Mammary epithelial cell (primary cell): ENCODE measurements at regions not wholly inside any gene's neighbourhood (a gene's known extent, or its start where the extent isn't known, plus 50 kb on each side); places are given as distances from the start of the nearest gene placed in this dataset.

ENCODE experiments used
- EZH2 ChIP-seq: IDR thresholded peaks from 2 replicates; pipeline ENCODE4 v1.6.1; 2012; ENCODE audit warnings: low read length, inconsistent platforms, borderline replicate concordance
- TF ChIP-seq, protein P1 (sequence below), 2 donors: IDR thresholded peaks in 1 of 2; conservative IDR thresholded peaks in 1 of 2; 2 replicates each; pipeline ENCODE4 v1.5.1; 2011 to 2012; ENCODE audit warnings: inconsistent platforms in 2 of 2, low read length in 2 of 2, mild to moderate bottlenecking in 2 of 2, control low read depth in 1 of 2, low read depth in 1 of 2; ENCODE audit not compliant: insufficient read depth in 1 of 2; ENCODE audit errors: extremely low read depth in 1 of 2

DNA sequence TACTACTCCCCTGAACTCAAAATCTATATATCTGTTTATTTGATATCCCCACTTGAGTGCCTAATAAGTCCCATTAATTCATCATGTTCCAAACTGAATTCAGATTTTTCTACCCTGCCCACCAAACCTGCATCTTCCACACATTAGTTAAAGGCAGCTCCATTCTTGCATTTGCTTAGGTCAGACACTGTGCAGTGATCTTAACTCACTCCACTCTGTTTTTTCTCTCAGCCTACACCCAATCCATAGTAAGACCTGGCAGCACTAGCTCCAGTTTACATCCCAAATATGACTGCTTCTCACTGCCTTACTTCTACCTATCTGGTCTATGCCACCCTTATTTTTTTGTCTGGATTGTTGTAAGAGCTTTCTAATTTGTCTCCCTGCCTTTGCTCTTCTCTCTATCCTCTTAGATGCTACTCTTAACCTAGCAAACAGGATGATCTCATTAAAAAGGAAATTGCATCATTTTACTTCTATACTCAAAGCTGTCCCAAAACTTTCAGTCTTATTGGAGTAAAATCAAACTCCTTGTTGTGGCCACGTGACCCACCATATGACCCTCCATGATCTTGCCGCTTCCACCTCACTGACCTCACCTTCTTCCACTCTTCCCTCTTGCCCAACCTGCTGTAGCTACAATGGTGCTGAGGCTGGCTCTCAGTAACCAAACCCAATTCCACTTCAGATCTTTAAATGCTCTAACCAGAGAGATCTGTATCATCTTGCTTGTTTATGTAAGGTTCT, 274.9 kb upstream of the FANCL start:
- TF ChIP-seq, protein P1, sequence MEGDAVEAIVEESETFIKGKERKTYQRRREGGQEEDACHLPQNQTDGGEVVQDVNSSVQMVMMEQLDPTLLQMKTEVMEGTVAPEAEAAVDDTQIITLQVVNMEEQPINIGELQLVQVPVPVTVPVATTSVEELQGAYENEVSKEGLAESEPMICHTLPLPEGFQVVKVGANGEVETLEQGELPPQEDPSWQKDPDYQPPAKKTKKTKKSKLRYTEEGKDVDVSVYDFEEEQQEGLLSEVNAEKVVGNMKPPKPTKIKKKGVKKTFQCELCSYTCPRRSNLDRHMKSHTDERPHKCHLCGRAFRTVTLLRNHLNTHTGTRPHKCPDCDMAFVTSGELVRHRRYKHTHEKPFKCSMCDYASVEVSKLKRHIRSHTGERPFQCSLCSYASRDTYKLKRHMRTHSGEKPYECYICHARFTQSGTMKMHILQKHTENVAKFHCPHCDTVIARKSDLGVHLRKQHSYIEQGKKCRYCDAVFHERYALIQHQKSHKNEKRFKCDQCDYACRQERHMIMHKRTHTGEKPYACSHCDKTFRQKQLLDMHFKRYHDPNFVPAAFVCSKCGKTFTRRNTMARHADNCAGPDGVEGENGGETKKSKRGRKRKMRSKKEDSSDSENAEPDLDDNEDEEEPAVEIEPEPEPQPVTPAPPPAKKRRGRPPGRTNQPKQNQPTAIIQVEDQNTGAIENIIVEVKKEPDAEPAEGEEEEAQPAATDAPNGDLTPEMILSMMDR (conservative IDR thresholded peaks at IDR 0.05 in 1 of 2, IDR thresholded peaks at IDR 0.05 in 1 of 2; ENCODE audit: extremely low read depth in 1 of 2, insufficient read depth in 1 of 2, low read depth in 1 of 2, low read length in 2 of 2), result no peak
- no peak for TF ChIP-seq EZH2
